GM11168 (cell line): ENCODE measurements at regions not wholly inside any gene's neighbourhood (a gene's known extent, or its start where the extent isn't known, plus 50 kb on each side); places are given as distances from the start of the nearest gene placed in this dataset.

Source experiments
- in situ Hi-C: fragments of 300-500 bp; cut with MboI; formaldehyde crosslinking; loops from one replicate; pipeline ENCODE4 v1.12.0; 2022; ENCODE audit warnings: low sequenced_read_pairs; ENCODE audit not compliant: unreplicated experiment

GRCh38 chr1:228963795-228964177 is 228.5 kb downstream of the RHOU start:
- in situ Hi-C loops: no loop called here

- in situ Hi-C loops: no loop called here
These were observed 229.2 kb downstream of the RHOU start for GRCh38 chr1:228964178-228965089.

GRCh38 chr1:228968891-228969606 is 233.8 kb downstream of the RHOU start:
- in situ Hi-C loops: no loop called here

- in situ Hi-C loops: no loop called here
These were observed 234.9 kb downstream of the RHOU start for GRCh38 chr1:228969953-228970800.

- in situ Hi-C loops: no loop called here
These were observed 237.3 kb downstream of the RHOU start for GRCh38 chr1:228972576-228972975.

- in situ Hi-C loops: no loop called here
These were observed 239.0 kb downstream of the RHOU start for GRCh38 chr1:228974273-228974672.

GRCh38 chr1:228975238-228975907 is 240.1 kb downstream of the RHOU start:
- in situ Hi-C loops: no loop called here

- in situ Hi-C loops: no loop called here
These were observed 241.0 kb downstream of the RHOU start for GRCh38 chr1:228976316-228976715.

GRCh38 chr1:228977307-228977706 is 242.0 kb downstream of the RHOU start:
- in situ Hi-C loops: no loop called here

GRCh38 chr1:228977741-228978140 is 242.5 kb downstream of the RHOU start:
- in situ Hi-C loops: no loop called here

GRCh38 chr1:228978484-228979324 is 243.4 kb downstream of the RHOU start:
- in situ Hi-C loops: no loop called here

- in situ Hi-C loops: no loop called here
These were observed 244.0 kb downstream of the RHOU start for GRCh38 chr1:228979325-228979699.

- in situ Hi-C loops: no loop called here
These were observed 244.5 kb downstream of the RHOU start for GRCh38 chr1:228979774-228980173.

- in situ Hi-C loops: no loop called here
These were observed 245.1 kb downstream of the RHOU start for GRCh38 chr1:228980232-228980937.

GRCh38 chr1:228982637-228983036 is 247.4 kb downstream of the RHOU start:
- in situ Hi-C loops: no loop called here

- in situ Hi-C loops: no loop called here
These were observed 248.0 kb downstream of the RHOU start for GRCh38 chr1:228983231-228983660.

GRCh38 chr1:228983661-228984060 is 248.4 kb downstream of the RHOU start:
- in situ Hi-C loops: no loop called here

GRCh38 chr1:228984107-228984506 is 248.8 kb downstream of the RHOU start:
- in situ Hi-C loops: no loop called here
